SU-DHL-6 (cell line): ENCODE measurements at regions not wholly inside any gene's neighbourhood (a gene's known extent, or its start where the extent isn't known, plus 50 kb on each side); places are given as distances from the start of the nearest gene placed in this dataset.

Experiments
- EZH2phosphoT487 ChIP-seq: fragments of 200-600 bp; sonication (generic), shearing (Covaris generic); conservative IDR thresholded peaks from 2 replicates; pipeline ENCODE4 v1.6.1; 2018; ENCODE audit warnings: mild to moderate bottlenecking, antibody characterized with exemption, low read length, moderate library complexity, mixed read lengths
- TF ChIP-seq, protein P1 (sequence below): fragments of 200-600 bp; sonication (generic); IDR thresholded peaks from one replicate; pipeline ENCODE4 v1.5.1; 2017; ENCODE audit warnings: antibody characterized with exemption, mild to moderate bottlenecking, low read length, moderate library complexity; ENCODE audit not compliant: insufficient read depth, poor library complexity, severe bottlenecking

DNA sequence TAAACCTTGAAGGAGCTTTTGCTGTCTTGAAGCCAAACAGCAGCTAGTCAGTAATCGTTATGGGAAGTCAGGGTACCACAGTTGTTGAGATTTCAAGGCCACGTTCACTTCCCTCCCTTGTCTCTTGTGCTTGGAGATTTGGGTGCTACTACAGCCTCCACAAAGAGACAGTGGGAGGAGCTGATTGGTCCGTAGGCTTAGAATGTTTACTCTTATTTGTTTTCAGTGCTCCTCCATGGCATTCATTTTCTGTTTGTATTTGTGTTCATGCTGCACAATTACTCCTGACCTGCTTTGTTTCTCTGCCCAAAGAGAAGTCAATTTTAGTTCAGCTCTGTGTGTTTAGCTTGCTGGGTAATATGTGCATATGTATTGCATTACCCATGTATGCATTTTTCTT lies 147.7 kb downstream of the PRL start:
- TF ChIP-seq, protein P1, sequence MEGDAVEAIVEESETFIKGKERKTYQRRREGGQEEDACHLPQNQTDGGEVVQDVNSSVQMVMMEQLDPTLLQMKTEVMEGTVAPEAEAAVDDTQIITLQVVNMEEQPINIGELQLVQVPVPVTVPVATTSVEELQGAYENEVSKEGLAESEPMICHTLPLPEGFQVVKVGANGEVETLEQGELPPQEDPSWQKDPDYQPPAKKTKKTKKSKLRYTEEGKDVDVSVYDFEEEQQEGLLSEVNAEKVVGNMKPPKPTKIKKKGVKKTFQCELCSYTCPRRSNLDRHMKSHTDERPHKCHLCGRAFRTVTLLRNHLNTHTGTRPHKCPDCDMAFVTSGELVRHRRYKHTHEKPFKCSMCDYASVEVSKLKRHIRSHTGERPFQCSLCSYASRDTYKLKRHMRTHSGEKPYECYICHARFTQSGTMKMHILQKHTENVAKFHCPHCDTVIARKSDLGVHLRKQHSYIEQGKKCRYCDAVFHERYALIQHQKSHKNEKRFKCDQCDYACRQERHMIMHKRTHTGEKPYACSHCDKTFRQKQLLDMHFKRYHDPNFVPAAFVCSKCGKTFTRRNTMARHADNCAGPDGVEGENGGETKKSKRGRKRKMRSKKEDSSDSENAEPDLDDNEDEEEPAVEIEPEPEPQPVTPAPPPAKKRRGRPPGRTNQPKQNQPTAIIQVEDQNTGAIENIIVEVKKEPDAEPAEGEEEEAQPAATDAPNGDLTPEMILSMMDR: no peak
- no peak for TF ChIP-seq EZH2phosphoT487
